OCI-LY7 (cell line): ENCODE measurements at regions not wholly inside any gene's neighbourhood (a gene's known extent, or its start where the extent isn't known, plus 50 kb on each side); places are given as distances from the start of the nearest gene placed in this dataset.

Experiments
- CTCF ChIP-seq: fragments of 200-600 bp; sonication (generic); conservative IDR thresholded peaks from 2 replicates; pipeline ENCODE4 v1.5.1; 2014; ENCODE audit warnings: mild to moderate bottlenecking, antibody characterized with exemption, low read length, moderate library complexity, mixed read lengths
- EZH2phosphoT487 ChIP-seq: fragments of 200-600 bp; sonication (generic); IDR thresholded peaks from 2 replicates; pipeline ENCODE4 v1.6.1; 2018; ENCODE audit warnings: low read depth, borderline replicate concordance, mild to moderate bottlenecking, mixed run types, antibody characterized with exemption, low read length, moderate library complexity, mixed read lengths

GRCh38 chr5:113719549-113719948 is 206.1 kb downstream of the YTHDC2 start:
- TF ChIP-seq CTCF, result no peak
- TF ChIP-seq EZH2phosphoT487, result no peak
